HG02970 (cell line): ENCODE measurements at regions not wholly inside any gene's neighbourhood (a gene's known extent, or its start where the extent isn't known, plus 50 kb on each side); places are given as distances from the start of the nearest gene placed in this dataset.
"Not testable (repeated sequence)": the region's sequence is repeated elsewhere in the genome, so short reads cannot be mapped to it uniquely, and the experiment has no call there.

Source experiments
- ATAC-seq: cut with Tn5 transposase; IDR thresholded peaks from one replicate; pipeline ENCODE4 v1.9.1; 2021; ENCODE audit warnings: mild to moderate bottlenecking, moderate library complexity, moderate number of reproducible peaks; ENCODE audit not compliant: unreplicated experiment, low FRiP score

GRCh38 chr5:82523633-82524032 is 245.5 kb upstream of the RPS23 start:
- no peak for ATAC-seq

GRCh38 chr5:82522897-82523296 is 244.7 kb upstream of the RPS23 start:
- ATAC-seq, result no peak

GRCh38 chr5:82521431-82522051 is 243.4 kb upstream of the RPS23 start:
- no peak for ATAC-seq

GRCh38 chr5:82519558-82519957 is 241.4 kb upstream of the RPS23 start:
- ATAC-seq, result no peak

GRCh38 chr5:82517544-82518075 is 239.5 kb upstream of the RPS23 start:
- no peak for ATAC-seq

- ATAC-seq, result no peak
Observed at GRCh38 chr5:82513738-82514137, 235.6 kb upstream of the RPS23 start.

GRCh38 chr5:82512025-82512424 is 233.9 kb upstream of the RPS23 start:
- ATAC-seq, result no peak

GRCh38 chr5:82511134-82511533 is 233.0 kb upstream of the RPS23 start:
- ATAC-seq, result no peak

- no peak for ATAC-seq
Observed at GRCh38 chr5:82509762-82510161, 231.6 kb upstream of the RPS23 start.

- not testable (repeated sequence) for ATAC-seq
Observed at GRCh38 chr5:82506390-82506789, 228.2 kb upstream of the RPS23 start.

GRCh38 chr5:82499725-82500244 is 221.6 kb upstream of the RPS23 start:
- no peak for ATAC-seq

- ATAC-seq, result no peak
Observed at GRCh38 chr5:82497242-82497641, 219.1 kb upstream of the RPS23 start.

- ATAC-seq, result no peak
Observed at GRCh38 chr5:82494942-82495341, 216.8 kb upstream of the RPS23 start.

GRCh38 chr5:82493221-82493620 is 215.1 kb upstream of the RPS23 start:
- ATAC-seq, result no peak

- ATAC-seq, result no peak
Observed at GRCh38 chr5:82491397-82491796, 213.2 kb upstream of the RPS23 start.

- no peak for ATAC-seq
Observed at GRCh38 chr5:82489683-82490082, 211.5 kb upstream of the RPS23 start.

- no peak for ATAC-seq
Observed at GRCh38 chr5:82487131-82487530, 209.0 kb upstream of the RPS23 start.

GRCh38 chr5:82480331-82480730 is 202.2 kb upstream of the RPS23 start:
- ATAC-seq, result no peak

GRCh38 chr5:82476155-82476554 is 198.0 kb upstream of the RPS23 start:
- ATAC-seq, result no peak

- no peak for ATAC-seq
Observed at GRCh38 chr5:82473262-82473661, 195.1 kb upstream of the RPS23 start.

GRCh38 chr5:82470185-82470994 is 192.2 kb upstream of the RPS23 start:
- no peak for ATAC-seq
